ENCODE measurements at regions not wholly inside any gene's neighbourhood (a gene's known extent, or its start where the extent isn't known, plus 50 kb on each side); places are given as distances from the start of the nearest gene placed in this dataset.

GRCh38 chr10:27621461-27621860, 117.4 kb downstream of the RAB18 start:
- no peaks in the 10 kb centered on the region for H3K4me1 ChIP-seq (ENCODE audit: insufficient read depth, low read length)
- no peaks in the 10 kb centered on the region for H3K36me3 ChIP-seq (ENCODE audit: low read depth, low read length)
- CTCF ChIA-PET = no interaction called here
- BruUV-seq (replicated peaks) = no TSS peak
- no peaks in the 10 kb centered on the region for H3K9me2 ChIP-seq (replicated peaks; ENCODE audit: low read length)
- H3K9ac ChIP-seq (ENCODE audit: low read length) = no peak overlapping the region
- no peak overlapping the region for H3K4me3 ChIP-seq (ENCODE audit: low read length)
- intact Hi-C loops (cut with micrococcal nuclease) = no loop called here
- H4K20me1 ChIP-seq (ENCODE audit: low read length) = no peaks in the 10 kb centered on the region
- no peak overlapping the region for H3K4me2 ChIP-seq (ENCODE audit: low read length)
- DNase-seq = no peak
- peaks cover 27% of the 10 kb centered on the region for H3K27me3 ChIP-seq (ENCODE audit: low read length)
- H3K27ac ChIP-seq (ENCODE audit: low read length) = no peak overlapping the region
- H3F3A ChIP-seq (ENCODE audit: low read length, unreplicated experiment) = no peaks in the 10 kb centered on the region
- no peak for TF ChIP-seq EZH2 (IDR thresholded peaks at IDR 0.05; ENCODE audit: low read length, unreplicated experiment)
- no peak for TF ChIP-seq EZH2phosphoT487 (IDR thresholded peaks at IDR 0.05; ENCODE audit: borderline replicate concordance, low read length)
- TF ChIP-seq CTCF (conservative IDR thresholded peaks at IDR 0.05; ENCODE audit: low read depth, low read length) = no peak
- no peak for ATAC-seq
- no peak overlapping the region for H2AFZ ChIP-seq (ENCODE audit: low read length)
- H3K9me3 ChIP-seq (ENCODE audit: low read length) = no peaks in the 10 kb centered on the region
- POLR2A ChIA-PET (ENCODE audit: unreplicated experiment) = no interaction called here
- no peaks in the 10 kb centered on the region for H3K79me2 ChIP-seq (ENCODE audit: low read length)

- DNase-seq = no peak
- Histone ChIP-seq H3K4me3 (ENCODE audit: low read length) (no peak overlapping the region), H3F3A (ENCODE audit: low read length, unreplicated experiment) (no peaks in the 10 kb centered on the region), H3K9me2 (replicated peaks; ENCODE audit: low read length) (no peaks in the 10 kb centered on the region), H3K79me2 (ENCODE audit: low read length) (no peaks in the 10 kb centered on the region), H3K27ac (ENCODE audit: low read length) (no peak overlapping the region), H4K20me1 (ENCODE audit: low read length) (no peaks in the 10 kb centered on the region), H3K4me1 (ENCODE audit: insufficient read depth, low read length) (no peaks in the 10 kb centered on the region), H2AFZ (ENCODE audit: low read length) (no peak overlapping the region), H3K4me2 (ENCODE audit: low read length) (no peak overlapping the region), H3K9ac (ENCODE audit: low read length) (no peak overlapping the region), H3K27me3 (ENCODE audit: low read length) (peaks cover 21% of the 10 kb centered on the region), H3K9me3 (ENCODE audit: low read length) (no peaks in the 10 kb centered on the region), H3K36me3 (ENCODE audit: low read depth, low read length) (no peaks in the 10 kb centered on the region)
- no peak for ATAC-seq
- POLR2A ChIA-PET (ENCODE audit: unreplicated experiment) = no interaction called here
- CTCF ChIA-PET = no interaction called here
- TF ChIP-seq CTCF (conservative IDR thresholded peaks at IDR 0.05; ENCODE audit: low read depth, low read length) = no peak
- no peak for TF ChIP-seq EZH2 (IDR thresholded peaks at IDR 0.05; ENCODE audit: low read length, unreplicated experiment)
- no peak for TF ChIP-seq EZH2phosphoT487 (IDR thresholded peaks at IDR 0.05; ENCODE audit: borderline replicate concordance, low read length)
- intact Hi-C loops (cut with micrococcal nuclease) = no loop called here
- BruUV-seq (replicated peaks) = no TSS peak
Observed at GRCh38 chr10:27622596-27622995, 118.5 kb downstream of the RAB18 start.
